H9 (cell line): ENCODE measurements at regions not wholly inside any gene's neighbourhood (a gene's known extent, or its start where the extent isn't known, plus 50 kb on each side); places are given as distances from the start of the nearest gene placed in this dataset.

Experiments used
- DNase-seq: peaks from one replicate; pipeline ENCODE4 v3.0.0-alpha.2; 2017
- H2AFZ ChIP-seq: one replicate; pipeline ENCODE4 v1.6.1; 2013; ENCODE audit warnings: mild to moderate bottlenecking, low read length, control low read depth, moderate library complexity
- H2AK5ac ChIP-seq: 2 replicates; pipeline ENCODE4 v1.6.1; 2013; ENCODE audit warnings: low read length, control low read depth, mixed read lengths; ENCODE audit not compliant: insufficient read length
- H2BK120ac ChIP-seq: one replicate; pipeline ENCODE4 v1.6.1; 2013; ENCODE audit warnings: low read depth, mild to moderate bottlenecking, low read length, control low read depth, inconsistent platforms; ENCODE audit not compliant: poor library complexity, severe bottlenecking
- H2BK12ac ChIP-seq: 2 replicates; pipeline ENCODE4 v1.6.1; 2013; ENCODE audit warnings: low read length, control low read depth, mixed read lengths, low read depth; ENCODE audit not compliant: insufficient read length
- H2BK15ac ChIP-seq: 2 replicates; pipeline ENCODE4 v1.6.1; 2013; ENCODE audit warnings: low read depth, low read length, control low read depth
- H2BK20ac ChIP-seq: one replicate; pipeline ENCODE4 v1.6.1; 2013; ENCODE audit warnings: low read depth, mild to moderate bottlenecking, low read length, control low read depth, inconsistent platforms; ENCODE audit not compliant: poor library complexity, severe bottlenecking
- H2BK5ac ChIP-seq: 2 replicates; pipeline ENCODE4 v1.6.1; 2013; ENCODE audit warnings: low read length, control low read depth, mixed read lengths; ENCODE audit not compliant: insufficient read length
- H3K14ac ChIP-seq: 2 replicates; pipeline ENCODE4 v1.6.1; 2013; ENCODE audit warnings: low read length, control low read depth; ENCODE audit not compliant: insufficient read depth
- H3K18ac ChIP-seq: 2 replicates; pipeline ENCODE4 v1.6.1; 2013; ENCODE audit warnings: low read depth, mild to moderate bottlenecking, mixed read lengths, low read length, control low read depth; ENCODE audit not compliant: insufficient read length
- H3K23ac ChIP-seq: 2 replicates; pipeline ENCODE4 v1.6.1; 2013; ENCODE audit warnings: low read length, control low read depth, mixed read lengths, low read depth; ENCODE audit not compliant: insufficient read length
- H3K23me2 ChIP-seq: 2 replicates; pipeline ENCODE4 v1.6.1; 2013; ENCODE audit warnings: low read depth, mild to moderate bottlenecking, mixed read lengths, low read length, control low read depth; ENCODE audit not compliant: insufficient read length, poor library complexity, severe bottlenecking
- H3K27ac ChIP-seq: 2 replicates; pipeline ENCODE4 v1.5.1; 2013; ENCODE audit warnings: low read length, control low read depth, mixed read lengths, low read depth; ENCODE audit not compliant: insufficient read length
- H3K27me3 ChIP-seq: 2 replicates; pipeline ENCODE4 v1.6.1; 2013; ENCODE audit warnings: low read length, control low read depth, inconsistent platforms; ENCODE audit not compliant: insufficient read depth
- H3K4ac ChIP-seq: 2 replicates; pipeline ENCODE4 v1.6.1; 2013; ENCODE audit warnings: low read depth, mild to moderate bottlenecking, control low read depth, inconsistent platforms, low read length, moderate library complexity
- H3K4me1 ChIP-seq: 2 replicates; pipeline ENCODE4 v1.6.1; 2013; ENCODE audit warnings: low read length, control low read depth, inconsistent platforms; ENCODE audit not compliant: insufficient read depth
- H3K4me2 ChIP-seq: 2 replicates; pipeline ENCODE4 v1.6.1; 2013; ENCODE audit warnings: low read length, control low read depth, mixed read lengths; ENCODE audit not compliant: insufficient read length, insufficient read depth
- H3K56ac ChIP-seq: 2 replicates; pipeline ENCODE4 v1.6.1; 2013; ENCODE audit warnings: low read depth, mild to moderate bottlenecking, mixed read lengths, low read length, control low read depth; ENCODE audit not compliant: insufficient read length
- H3K79me1 ChIP-seq: 2 replicates; pipeline ENCODE4 v1.6.1; 2013; ENCODE audit warnings: low read depth, mild to moderate bottlenecking, moderate library complexity, low read length, control low read depth, inconsistent platforms; ENCODE audit not compliant: insufficient read depth, poor library complexity, severe bottlenecking
- H3K79me2 ChIP-seq: 2 replicates; pipeline ENCODE4 v1.6.1; 2013; ENCODE audit warnings: low read length, control low read depth, inconsistent platforms; ENCODE audit not compliant: insufficient read depth
- H3K9ac ChIP-seq: 2 replicates; pipeline ENCODE4 v1.6.1; 2013; ENCODE audit warnings: low read length, control low read depth, mixed read lengths; ENCODE audit not compliant: insufficient read length; ENCODE audit errors: extremely low read depth
- H3K9me3 ChIP-seq: one replicate; pipeline ENCODE4 v1.6.1; 2013; ENCODE audit warnings: low read depth, low read length, inconsistent platforms; ENCODE audit not compliant: control insufficient read depth
- H3T11ph ChIP-seq: one replicate; pipeline ENCODE4 v1.6.1; 2013; ENCODE audit warnings: mild to moderate bottlenecking, low read length, control low read depth, inconsistent platforms
- H4K20me1 ChIP-seq: one replicate; pipeline ENCODE4 v1.6.1; 2013; ENCODE audit not compliant: control insufficient read depth, insufficient read length, insufficient read depth
- H4K5ac ChIP-seq: 2 replicates; pipeline ENCODE4 v1.6.1; 2013; ENCODE audit warnings: low read depth, mild to moderate bottlenecking, mixed read lengths, low read length, control low read depth; ENCODE audit not compliant: insufficient read length
- H4K8ac ChIP-seq: replicated peaks from 2 replicates; pipeline ENCODE4 v1.6.1; 2013; ENCODE audit warnings: low read length, control low read depth, mixed read lengths, low read depth; ENCODE audit not compliant: insufficient read length
- H4K91ac ChIP-seq: 2 replicates; pipeline ENCODE4 v1.6.1; 2013; ENCODE audit warnings: low read depth, mild to moderate bottlenecking, moderate library complexity, mixed read lengths, low read length, control low read depth; ENCODE audit not compliant: insufficient read length
- H3K27ac Mint-ChIP-seq, 3 experiments: 2 replicates in 2 of 3; 3 replicates in 1 of 3; pipeline ENCODE4 v1.8.0; 2020 to 2021; ENCODE audit warnings: mixed read lengths in 3 of 3, mild to moderate bottlenecking in 1 of 3, moderate library complexity in 1 of 3
- H3K27me3 Mint-ChIP-seq: 2 replicates; pipeline ENCODE4 v1.8.0; 2021; ENCODE audit warnings: low read depth, mild to moderate bottlenecking, moderate library complexity, mixed read lengths
- H3K36me3 Mint-ChIP-seq, 3 experiments: 2 replicates in 2 of 3; 3 replicates in 1 of 3; pipeline ENCODE4 v1.8.0; 2020 to 2021; ENCODE audit warnings: low read depth in 3 of 3, mixed read lengths in 3 of 3; ENCODE audit not compliant: insufficient read depth in 1 of 3
- H3K4me1 Mint-ChIP-seq, 2 experiments: 2 replicates each; pipeline ENCODE4 v1.8.0; 2020; ENCODE audit warnings: mixed read lengths in 2 of 2
- H3K4me3 Mint-ChIP-seq, 2 experiments: 2 replicates in 1 of 2; 3 replicates in 1 of 2; pipeline ENCODE4 v1.8.0; 2020 to 2021; ENCODE audit warnings: mild to moderate bottlenecking in 2 of 2, mixed read lengths in 2 of 2, moderate library complexity in 1 of 2
- H3K9me3 Mint-ChIP-seq, 2 experiments: 2 replicates in 1 of 2; 3 replicates in 1 of 2; pipeline ENCODE4 v1.8.0; 2020; ENCODE audit warnings: mild to moderate bottlenecking in 2 of 2, mixed read lengths in 2 of 2, moderate library complexity in 1 of 2
- TF ChIP-seq, protein P1 (sequence below): fragments of 200-600 bp; sonication (generic); conservative IDR thresholded peaks from 3 replicates; pipeline ENCODE4 v1.8.0; 2021; ENCODE audit warnings: antibody characterized with exemption, mild to moderate bottlenecking

GRCh38 chr6:81491454-81492101 lies 260.9 kb downstream of the TENT5A start:
- no peak overlapping the region for H3K4me3 Mint-ChIP-seq
- no peak overlapping the region for H2BK15ac ChIP-seq
- H3K36me3 Mint-ChIP-seq = no peaks in the 10 kb centered on the region
- H3K9me3 ChIP-seq = no peaks in the 10 kb centered on the region
- no peaks in the 10 kb centered on the region for H3K23me2 ChIP-seq
- DNase-seq = no peak
- H3K56ac ChIP-seq = no peak overlapping the region
- no peak overlapping the region for H2BK5ac ChIP-seq
- H3K4me2 ChIP-seq = no peak overlapping the region
- TF ChIP-seq, protein P1, sequence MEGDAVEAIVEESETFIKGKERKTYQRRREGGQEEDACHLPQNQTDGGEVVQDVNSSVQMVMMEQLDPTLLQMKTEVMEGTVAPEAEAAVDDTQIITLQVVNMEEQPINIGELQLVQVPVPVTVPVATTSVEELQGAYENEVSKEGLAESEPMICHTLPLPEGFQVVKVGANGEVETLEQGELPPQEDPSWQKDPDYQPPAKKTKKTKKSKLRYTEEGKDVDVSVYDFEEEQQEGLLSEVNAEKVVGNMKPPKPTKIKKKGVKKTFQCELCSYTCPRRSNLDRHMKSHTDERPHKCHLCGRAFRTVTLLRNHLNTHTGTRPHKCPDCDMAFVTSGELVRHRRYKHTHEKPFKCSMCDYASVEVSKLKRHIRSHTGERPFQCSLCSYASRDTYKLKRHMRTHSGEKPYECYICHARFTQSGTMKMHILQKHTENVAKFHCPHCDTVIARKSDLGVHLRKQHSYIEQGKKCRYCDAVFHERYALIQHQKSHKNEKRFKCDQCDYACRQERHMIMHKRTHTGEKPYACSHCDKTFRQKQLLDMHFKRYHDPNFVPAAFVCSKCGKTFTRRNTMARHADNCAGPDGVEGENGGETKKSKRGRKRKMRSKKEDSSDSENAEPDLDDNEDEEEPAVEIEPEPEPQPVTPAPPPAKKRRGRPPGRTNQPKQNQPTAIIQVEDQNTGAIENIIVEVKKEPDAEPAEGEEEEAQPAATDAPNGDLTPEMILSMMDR = no peak
- no peaks in the 10 kb centered on the region for H3K9me3 Mint-ChIP-seq
- H2AFZ ChIP-seq = no peak overlapping the region
- H4K8ac ChIP-seq = no peak overlapping the region
- H3K14ac ChIP-seq = no peak overlapping the region
- H2BK20ac ChIP-seq = no peak overlapping the region
- no peaks in the 10 kb centered on the region for H3K4me1 ChIP-seq
- H3K27me3 ChIP-seq = no peaks in the 10 kb centered on the region
- no peak overlapping the region for H3K23ac ChIP-seq
- no peaks in the 10 kb centered on the region for H3K79me2 ChIP-seq
- H2AK5ac ChIP-seq = no peak overlapping the region
- H3K18ac ChIP-seq = no peak overlapping the region
- H3K27ac ChIP-seq = no peak overlapping the region
- no peak overlapping the region for H3K27ac Mint-ChIP-seq
- H2BK12ac ChIP-seq = no peak overlapping the region
- no peak overlapping the region for H4K91ac ChIP-seq
- H2BK120ac ChIP-seq = no peak overlapping the region
- no peaks in the 10 kb centered on the region for H3K4me1 Mint-ChIP-seq
- no peak overlapping the region for H4K5ac ChIP-seq
- no peak overlapping the region for H3T11ph ChIP-seq
- no peaks in the 10 kb centered on the region for H3K79me1 ChIP-seq
- no peak overlapping the region for H3K4ac ChIP-seq
- no peak overlapping the region for H3K9ac ChIP-seq
- H4K20me1 ChIP-seq = no peaks in the 10 kb centered on the region
- H3K27me3 Mint-ChIP-seq = no peaks in the 10 kb centered on the region
